HG03045 (cell line): ENCODE measurements at regions not wholly inside any gene's neighbourhood (a gene's known extent, or its start where the extent isn't known, plus 50 kb on each side); places are given as distances from the start of the nearest gene placed in this dataset.
A peak's percentile ranks its signal among the peaks of the same experiment; 100 is the strongest.
"Not testable (repeated sequence)": the region's sequence is repeated elsewhere in the genome, so short reads cannot be mapped to it uniquely, and the experiment has no call there.

Experiments
- ATAC-seq: cut with Tn5 transposase; IDR thresholded peaks from one replicate; pipeline ENCODE4 v1.9.1; 2021; ENCODE audit warnings: mild to moderate bottlenecking, moderate library complexity; ENCODE audit not compliant: unreplicated experiment

GRCh38 chr11:79515781-79516180 is 75.0 kb upstream of the TENM4 start:
- no peak for ATAC-seq

GRCh38 chr11:79514695-79515094 is 73.9 kb upstream of the TENM4 start:
- ATAC-seq, result no peak

- ATAC-seq, result no peak
Observed at GRCh38 chr11:79514290-79514689, 73.5 kb upstream of the TENM4 start.

- ATAC-seq, result no peak
Observed at GRCh38 chr11:79512706-79513469, 72.1 kb upstream of the TENM4 start.

GRCh38 chr11:79510960-79511359 is 70.1 kb upstream of the TENM4 start:
- no peak for ATAC-seq

GRCh38 chr11:79508461-79508860 is 67.6 kb upstream of the TENM4 start:
- no peak for ATAC-seq

GRCh38 chr11:79507706-79508105 is 66.9 kb upstream of the TENM4 start:
- ATAC-seq, result no peak

GRCh38 chr11:79506734-79507344 is 66.0 kb upstream of the TENM4 start:
- ATAC-seq, result no peak

- ATAC-seq, result no peak
Observed at GRCh38 chr11:79506124-79506523, 65.3 kb upstream of the TENM4 start.

GRCh38 chr11:79503028-79503427 is 62.2 kb upstream of the TENM4 start:
- no peak for ATAC-seq

- no peak for ATAC-seq
Observed at GRCh38 chr11:79501707-79502106, 60.9 kb upstream of the TENM4 start.

GRCh38 chr11:79499929-79500328 is 59.1 kb upstream of the TENM4 start:
- ATAC-seq, result not testable (repeated sequence)

- no peak for ATAC-seq
Observed at GRCh38 chr11:79498667-79499066, 57.8 kb upstream of the TENM4 start.

- ATAC-seq, result peak; percentile 71
Observed at GRCh38 chr11:79493555-79494171, 52.8 kb upstream of the TENM4 start.

GRCh38 chr11:79492008-79492407 is 51.2 kb upstream of the TENM4 start:
- ATAC-seq, result no peak
